ENCODE measurements at regions not wholly inside any gene's neighbourhood (a gene's known extent, or its start where the extent isn't known, plus 50 kb on each side); places are given as distances from the start of the nearest gene placed in this dataset.

DNA sequence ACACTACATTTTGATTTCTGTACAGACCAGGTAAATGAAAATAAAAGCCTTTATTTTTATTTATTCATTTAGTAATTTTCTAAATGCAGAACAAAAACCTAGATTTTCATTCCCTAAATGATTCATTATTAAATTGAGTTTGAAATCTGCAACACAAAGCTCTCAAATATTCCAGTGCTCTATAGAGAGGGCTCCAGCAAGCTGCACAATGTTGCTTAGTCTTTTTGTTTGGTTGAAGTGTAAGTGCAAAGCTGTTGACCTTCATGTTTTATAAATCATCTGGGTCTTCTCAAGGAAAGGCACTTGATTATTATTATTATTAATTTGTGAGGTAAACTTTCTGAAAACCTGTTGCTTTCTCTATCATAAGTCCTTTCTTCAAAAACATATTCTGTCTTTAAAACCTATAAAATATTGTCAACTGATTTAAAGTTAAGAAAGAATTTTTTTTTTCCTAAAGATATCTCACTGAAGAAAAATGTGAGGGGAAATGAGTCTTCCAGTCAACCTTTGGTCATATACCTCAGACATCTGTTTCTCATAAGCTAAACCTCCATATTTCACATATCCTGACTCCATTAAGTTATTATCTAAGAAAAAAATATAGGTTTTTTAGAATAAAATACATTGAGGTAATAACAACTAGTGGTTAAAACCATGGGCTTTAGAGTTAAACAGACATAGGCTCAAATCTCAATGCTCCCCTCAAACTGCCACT, 100.7 kb downstream of the ZIC4 start (continued):
- TF ChIP-seq, protein P1, sequence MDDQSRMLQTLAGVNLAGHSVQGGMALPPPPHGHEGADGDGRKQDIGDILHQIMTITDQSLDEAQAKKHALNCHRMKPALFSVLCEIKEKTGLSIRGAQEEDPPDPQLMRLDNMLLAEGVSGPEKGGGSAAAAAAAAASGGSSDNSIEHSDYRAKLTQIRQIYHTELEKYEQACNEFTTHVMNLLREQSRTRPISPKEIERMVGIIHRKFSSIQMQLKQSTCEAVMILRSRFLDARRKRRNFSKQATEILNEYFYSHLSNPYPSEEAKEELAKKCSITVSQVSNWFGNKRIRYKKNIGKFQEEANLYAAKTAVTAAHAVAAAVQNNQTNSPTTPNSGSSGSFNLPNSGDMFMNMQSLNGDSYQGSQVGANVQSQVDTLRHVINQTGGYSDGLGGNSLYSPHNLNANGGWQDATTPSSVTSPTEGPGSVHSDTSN (IDR thresholded peaks at IDR 0.05): peak; percentile 40
- TF ChIP-seq YY1 (IDR thresholded peaks at IDR 0.05; ENCODE audit: low read depth) (no peak), MXI1 (IDR thresholded peaks at IDR 0.05; ENCODE audit: low read depth, low read length) (no peak), GATA2 (CRISPR knock-in tag; IDR thresholded peaks at IDR 0.05) (no peak), CHD2 (IDR thresholded peaks at IDR 0.05; ENCODE audit: low read length, partially characterized antibody) (no peak), SIN3A (IDR thresholded peaks at IDR 0.05; ENCODE audit: borderline replicate concordance, low read depth, low read length) (no peak), TCF12 (IDR thresholded peaks at IDR 0.05) (peak; percentile 92), ELF1 (IDR thresholded peaks at IDR 0.05) (no peak), EP300 (IDR thresholded peaks at IDR 0.05; ENCODE audit: borderline replicate concordance in 1 of 2, low read depth in 1 of 2, low read length in 1 of 2) (peak in 1 of 2 experiments; percentile 71; a peak in 1 of 4 replicates), RCOR1 (IDR thresholded peaks at IDR 0.05; ENCODE audit: low read length) (no peak), NFIC (IDR thresholded peaks at IDR 0.05; ENCODE audit: borderline replicate concordance) (peak; percentile 29; the same call in 1 of the 2 replicates), MEF2A (IDR thresholded peaks at IDR 0.05; ENCODE audit: borderline replicate concordance, low read depth) (no peak), FOSL2 (IDR thresholded peaks at IDR 0.05; ENCODE audit: borderline replicate concordance, low read depth) (peak; percentile 31; the same call in 1 of the 2 replicates), EZH2phosphoT487 (IDR thresholded peaks at IDR 0.05; ENCODE audit: borderline replicate concordance, low read depth) (no peak), CTCF (IDR thresholded peaks at IDR 0.05) (no peak)
- TF ChIP-seq, protein P2, sequence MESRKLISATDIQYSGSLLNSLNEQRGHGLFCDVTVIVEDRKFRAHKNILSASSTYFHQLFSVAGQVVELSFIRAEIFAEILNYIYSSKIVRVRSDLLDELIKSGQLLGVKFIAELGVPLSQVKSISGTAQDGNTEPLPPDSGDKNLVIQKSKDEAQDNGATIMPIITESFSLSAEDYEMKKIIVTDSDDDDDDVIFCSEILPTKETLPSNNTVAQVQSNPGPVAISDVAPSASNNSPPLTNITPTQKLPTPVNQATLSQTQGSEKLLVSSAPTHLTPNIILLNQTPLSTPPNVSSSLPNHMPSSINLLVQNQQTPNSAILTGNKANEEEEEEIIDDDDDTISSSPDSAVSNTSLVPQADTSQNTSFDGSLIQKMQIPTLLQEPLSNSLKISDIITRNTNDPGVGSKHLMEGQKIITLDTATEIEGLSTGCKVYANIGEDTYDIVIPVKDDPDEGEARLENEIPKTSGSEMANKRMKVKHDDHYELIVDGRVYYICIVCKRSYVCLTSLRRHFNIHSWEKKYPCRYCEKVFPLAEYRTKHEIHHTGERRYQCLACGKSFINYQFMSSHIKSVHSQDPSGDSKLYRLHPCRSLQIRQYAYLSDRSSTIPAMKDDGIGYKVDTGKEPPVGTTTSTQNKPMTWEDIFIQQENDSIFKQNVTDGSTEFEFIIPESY (IDR thresholded peaks at IDR 0.05; ENCODE audit: borderline replicate concordance, low read depth): no peak

DNA sequence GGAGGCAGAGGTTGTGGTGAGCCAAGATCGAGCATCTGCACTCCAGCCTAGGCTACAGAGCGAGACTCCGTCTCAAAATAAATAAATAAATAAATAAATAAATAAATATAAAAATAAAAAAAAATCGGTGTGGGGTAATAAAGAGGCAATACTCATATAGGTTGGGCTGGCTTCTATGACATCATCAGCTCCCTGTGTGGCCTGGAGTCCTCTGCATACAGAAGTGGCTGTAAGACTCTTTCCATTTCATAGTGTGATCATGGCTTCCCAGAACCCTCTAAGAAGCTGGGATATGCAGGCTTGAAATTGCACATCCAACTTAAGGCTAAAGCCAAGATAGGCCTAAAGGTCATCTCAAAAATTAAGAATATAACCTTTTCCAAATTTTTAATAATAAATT, 101.6 kb downstream of the ZIC4 start:
- Histone ChIP-seq H3K9me3 (no peaks in the 10 kb centered on the region), H3K27ac (ENCODE audit: low read depth in 2 of 2, low read length in 1 of 2) (peak overlapping the region in 1 of 2 experiments; percentile 85; a peak in 2 of 4 replicates), H2AFZ (ENCODE audit: low read depth) (0 out of 2 replicates have a peak overlapping the region, but pooled peaks have one; percentile 72), H3K9ac (peak overlapping the region; percentile 51; the same call in 1 of the 2 replicates), H3K4me2 (0 out of 2 replicates have a peak overlapping the region, but pooled peaks have one; percentile 52), H3F3A (replicated peaks; ENCODE audit: insufficient read depth) (peaks cover 18% of the 10 kb centered on the region), H3K27me3 (ENCODE audit: insufficient read depth) (no peaks in the 10 kb centered on the region), H3K4me1 (ENCODE audit: control insufficient read depth in 1 of 2, insufficient read depth in 2 of 2, low read depth in 1 of 2, low read length in 1 of 2) (peaks cover 0 to 12% of the 10 kb centered on the region in 2 experiments; a peak in 3 of 4 replicates), H3K4me3 (ENCODE audit: low read depth in 2 of 2, low read length in 1 of 2) (no peak overlapping the region), H3K79me2 (ENCODE audit: insufficient read depth) (no peaks in the 10 kb centered on the region), H3K36me3 (replicated peaks in 1 of 2; ENCODE audit: control insufficient read depth in 1 of 2, insufficient read depth in 2 of 2, low read length in 1 of 2) (no peaks in the 10 kb centered on the region), H3K9me2 (no peaks in the 10 kb centered on the region), H4K20me1 (ENCODE audit: insufficient read depth) (no peaks in the 10 kb centered on the region)
- no peak for TF ChIP-seq FOSL2 (IDR thresholded peaks at IDR 0.05; ENCODE audit: borderline replicate concordance, low read depth)
- no peak for TF ChIP-seq RCOR1 (IDR thresholded peaks at IDR 0.05; ENCODE audit: low read length)
- CTCF ChIA-PET: no interaction called here
- 53% methylated on average over 4 of the region's 4 CpGs for WGBS (ENCODE audit: low lambda C conversion rate)
- POLR2A ChIA-PET: no interaction called here
- DNase-seq: no peak

Measured in SK-N-SH (cell line).